Inferior parietal cortex (tissue), 1 donor: ENCODE measurements at regions not wholly inside any gene's neighbourhood (a gene's known extent, or its start where the extent isn't known, plus 50 kb on each side); places are given as distances from the start of the nearest gene placed in this dataset.

Experiments used
- DNase-seq: peaks from one replicate; pipeline ENCODE4 v3.0.0-alpha.2; 2016; ENCODE audit errors: extremely low spot score

GRCh38 chr2:181836583-181836982 lies 54.9 kb upstream of the ITPRID2 start:
- DNase-seq: no peak

- DNase-seq: no peak
Observed at GRCh38 chr2:181837563-181837962, 54.0 kb upstream of the ITPRID2 start.

GRCh38 chr2:181839811-181840210 lies 51.7 kb upstream of the ITPRID2 start:
- DNase-seq: no peak

- no peak for DNase-seq
Observed at GRCh38 chr2:181841079-181841478, 50.5 kb upstream of the ITPRID2 start.
